RWPE2 (cell line): ENCODE measurements at regions not wholly inside any gene's neighbourhood (a gene's known extent, or its start where the extent isn't known, plus 50 kb on each side); places are given as distances from the start of the nearest gene placed in this dataset.

Experiments
- ATAC-seq: fragments of 200-7000 bp; cut with Tn5 transposase; 3 replicates; pipeline ENCODE4 v1.9.1; 2021; ENCODE audit warnings: low read depth
- DNase-seq: peaks from one replicate; pipeline ENCODE4 v3.0.0-alpha.2; 2020; ENCODE audit warnings: low spot score
- H3K27ac ChIP-seq: fragments of 450-650 bp; 2 replicates; pipeline ENCODE4 v1.5.1; 2017; ENCODE audit warnings: mild to moderate bottlenecking; ENCODE audit not compliant: poor library complexity, severe bottlenecking
- H3K27me3 ChIP-seq: fragments of 250-450 bp; sonication (Bioruptor Pico); 2 replicates; pipeline ENCODE4 v1.5.1; 2021; ENCODE audit warnings: mild to moderate bottlenecking, moderate library complexity; ENCODE audit not compliant: insufficient read depth, poor library complexity, severe bottlenecking
- H3K36me3 ChIP-seq: fragments of 250-450 bp; sonication (Bioruptor Pico); 2 replicates; pipeline ENCODE4 v1.5.1; 2020; ENCODE audit warnings: low read depth, mild to moderate bottlenecking, moderate library complexity
- H3K4me1 ChIP-seq: fragments of 250-450 bp; sonication (Bioruptor Pico); 2 replicates; pipeline ENCODE4 v1.5.1; 2021; ENCODE audit warnings: mild to moderate bottlenecking, moderate library complexity; ENCODE audit not compliant: insufficient read depth, poor library complexity, severe bottlenecking
- H3K4me3 ChIP-seq: fragments of 250-450 bp; sonication (Bioruptor Pico); 2 replicates; pipeline ENCODE4 v1.5.1; 2021; ENCODE audit warnings: mild to moderate bottlenecking, moderate library complexity; ENCODE audit not compliant: severe bottlenecking
- H3K9me3 ChIP-seq: fragments of 250-450 bp; sonication (Bioruptor Pico); 2 replicates; pipeline ENCODE4 v1.5.1; 2021; ENCODE audit warnings: mild to moderate bottlenecking, moderate library complexity; ENCODE audit not compliant: severe bottlenecking
- CTCF ChIP-seq: fragments of 450-650 bp; IDR thresholded peaks from one replicate; pipeline ENCODE4 v1.5.1; 2017; ENCODE audit warnings: mild to moderate bottlenecking, moderate library complexity; ENCODE audit not compliant: poor library complexity, severe bottlenecking

GRCh38 chr1:222105393-222105737 is 363.5 kb upstream of the DUSP10 start:
- no peak overlapping the region for H3K4me3 ChIP-seq
- no peaks in the 10 kb centered on the region for H3K27me3 ChIP-seq
- no peaks in the 10 kb centered on the region for H3K4me1 ChIP-seq
- ATAC-seq, result no peak
- no peak for DNase-seq
- no peak overlapping the region for H3K27ac ChIP-seq
- no peaks in the 10 kb centered on the region for H3K36me3 ChIP-seq
- H3K9me3 ChIP-seq, result no peaks in the 10 kb centered on the region
- TF ChIP-seq CTCF, result no peak

GRCh38 chr1:222104694-222105392 is 363.0 kb upstream of the DUSP10 start:
- Histone ChIP-seq H3K4me1 (no peaks in the 10 kb centered on the region), H3K27me3 (no peaks in the 10 kb centered on the region), H3K4me3 (no peak overlapping the region), H3K36me3 (no peaks in the 10 kb centered on the region), H3K9me3 (no peaks in the 10 kb centered on the region), H3K27ac (no peak overlapping the region)
- no peak for ATAC-seq
- no peak for DNase-seq
- no peak for TF ChIP-seq CTCF

GRCh38 chr1:222104097-222104496 is 362.2 kb upstream of the DUSP10 start:
- ATAC-seq (no peak), DNase-seq (no peak)
- Histone ChIP-seq H3K27me3 (no peaks in the 10 kb centered on the region), H3K27ac (no peak overlapping the region), H3K9me3 (no peaks in the 10 kb centered on the region), H3K36me3 (no peaks in the 10 kb centered on the region), H3K4me3 (no peak overlapping the region), H3K4me1 (no peaks in the 10 kb centered on the region)
- no peak for TF ChIP-seq CTCF

- Histone ChIP-seq H3K9me3 (no peaks in the 10 kb centered on the region), H3K4me3 (no peak overlapping the region), H3K4me1 (no peaks in the 10 kb centered on the region), H3K36me3 (no peaks in the 10 kb centered on the region), H3K27me3 (no peaks in the 10 kb centered on the region), H3K27ac (no peak overlapping the region)
- no peak for TF ChIP-seq CTCF
- no peak for ATAC-seq
- DNase-seq, result no peak
Observed at GRCh38 chr1:222099746-222100145, 357.9 kb upstream of the DUSP10 start.

GRCh38 chr1:222098404-222098803 is 356.5 kb upstream of the DUSP10 start:
- no peaks in the 10 kb centered on the region for H3K4me1 ChIP-seq
- H3K27me3 ChIP-seq, result no peaks in the 10 kb centered on the region
- ATAC-seq (no peak), DNase-seq (no peak)
- no peaks in the 10 kb centered on the region for H3K9me3 ChIP-seq
- H3K27ac ChIP-seq, result no peak overlapping the region
- TF ChIP-seq CTCF, result no peak
- no peaks in the 10 kb centered on the region for H3K36me3 ChIP-seq
- no peak overlapping the region for H3K4me3 ChIP-seq
